ENCODE measurements at regions not wholly inside any gene's neighbourhood (a gene's known extent, or its start where the extent isn't known, plus 50 kb on each side); places are given as distances from the start of the nearest gene placed in this dataset.

DNA sequence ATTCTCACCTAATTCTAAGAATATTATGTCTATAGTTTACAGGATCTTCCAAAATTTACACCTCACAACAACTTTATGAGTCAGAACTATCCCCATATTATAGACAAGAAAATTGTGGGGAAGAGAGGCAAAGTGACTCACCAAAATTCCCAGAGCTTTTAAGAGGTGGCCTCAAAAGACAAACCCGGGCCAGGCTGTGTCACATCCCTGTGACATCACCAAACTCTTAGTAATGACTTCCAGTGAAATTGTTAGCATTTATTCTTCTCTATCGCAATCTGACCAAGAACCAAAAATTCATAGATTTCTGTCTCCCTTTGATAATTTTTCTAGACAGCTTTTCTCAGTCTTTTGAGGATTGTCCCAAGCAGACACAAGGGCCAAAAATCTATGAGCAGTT lies 134.3 kb downstream of the SNX19 start:
- Histone ChIP-seq H3K9me3 (ENCODE audit: low read length) (no peaks in the 10 kb centered on the region), H3K4me3 (ENCODE audit: low read length) (no peak overlapping the region), H3K27me3 (ENCODE audit: insufficient read depth, low read length, poor library complexity, severe bottlenecking) (no peaks in the 10 kb centered on the region), H3K4me1 (ENCODE audit: insufficient read depth, low read length) (no peaks in the 10 kb centered on the region), H3K27ac (ENCODE audit: low read depth, low read length) (no peak overlapping the region), H3K36me3 (ENCODE audit: insufficient read depth, low read length) (no peaks in the 10 kb centered on the region)
- H3K36me3 Mint-ChIP-seq = no peaks in the 10 kb centered on the region
- peaks cover 0 to 1% (median 0%) of the 10 kb centered on the region in 5 donors for H3K9me3 Mint-ChIP-seq
- no peak overlapping the region for H3K4me3 Mint-ChIP-seq
- ChIA-PET POLR2A (no interaction called here), CTCF (no interaction called here)
- no peak overlapping the region for H3K27ac Mint-ChIP-seq
- H3K4me1 Mint-ChIP-seq = no peaks in the 10 kb centered on the region
- DNase-seq = no peak
- H3K27me3 Mint-ChIP-seq = peaks cover 4 to 8% of the 10 kb centered on the region in 2 donors

- Histone ChIP-seq H3K9me3 (ENCODE audit: low read length) (no peaks in the 10 kb centered on the region), H3K4me1 (ENCODE audit: insufficient read depth, low read length) (no peaks in the 10 kb centered on the region), H3K36me3 (ENCODE audit: insufficient read depth, low read length) (no peaks in the 10 kb centered on the region), H3K27ac (ENCODE audit: low read depth, low read length) (no peak overlapping the region), H3K4me3 (ENCODE audit: low read length) (no peak overlapping the region), H3K27me3 (ENCODE audit: insufficient read depth, low read length, poor library complexity, severe bottlenecking) (no peaks in the 10 kb centered on the region)
- H3K36me3 Mint-ChIP-seq = no peaks in the 10 kb centered on the region
- H3K4me3 Mint-ChIP-seq = no peak overlapping the region
- peaks cover 4 to 6% of the 10 kb centered on the region in 2 donors for H3K27me3 Mint-ChIP-seq
- no peak overlapping the region for H3K27ac Mint-ChIP-seq
- ChIA-PET CTCF (interaction anchor here (0.7 kb wide), 1 partner anchor 62 kb away, joined by 3 read pairs; no protein-coding TSS in a partner anchor), POLR2A (no interaction called here)
- peaks cover 0 to 1% (median 0%) of the 10 kb centered on the region in 5 donors for H3K9me3 Mint-ChIP-seq
- no peak for DNase-seq
- no peaks in the 10 kb centered on the region for H3K4me1 Mint-ChIP-seq
Measured at GRCh38 chr11:130782361-130783222, 133.7 kb downstream of the SNX19 start.

- Histone ChIP-seq H3K27me3 (ENCODE audit: insufficient read depth, low read length, poor library complexity, severe bottlenecking) (no peaks in the 10 kb centered on the region), H3K9me3 (ENCODE audit: low read length) (no peaks in the 10 kb centered on the region), H3K36me3 (ENCODE audit: insufficient read depth, low read length) (no peaks in the 10 kb centered on the region), H3K4me1 (ENCODE audit: insufficient read depth, low read length) (no peaks in the 10 kb centered on the region), H3K4me3 (ENCODE audit: low read length) (no peak overlapping the region), H3K27ac (ENCODE audit: low read depth, low read length) (no peak overlapping the region)
- H3K36me3 Mint-ChIP-seq = no peaks in the 10 kb centered on the region
- DNase-seq = no peak
- ChIA-PET POLR2A (no interaction called here), CTCF (interaction anchor here (0.7 kb wide), 1 partner anchor 63 kb away, joined by 3 read pairs; no protein-coding TSS in a partner anchor)
- no peak overlapping the region for H3K4me3 Mint-ChIP-seq
- H3K9me3 Mint-ChIP-seq = peaks cover 0 to 1% (median 0%) of the 10 kb centered on the region in 5 donors
- H3K27me3 Mint-ChIP-seq = peaks cover 6 to 10% of the 10 kb centered on the region in 2 donors
- no peaks in the 10 kb centered on the region for H3K4me1 Mint-ChIP-seq
- no peak overlapping the region for H3K27ac Mint-ChIP-seq
Measured at GRCh38 chr11:130783323-130783722, 133.0 kb downstream of the SNX19 start.

DNA sequence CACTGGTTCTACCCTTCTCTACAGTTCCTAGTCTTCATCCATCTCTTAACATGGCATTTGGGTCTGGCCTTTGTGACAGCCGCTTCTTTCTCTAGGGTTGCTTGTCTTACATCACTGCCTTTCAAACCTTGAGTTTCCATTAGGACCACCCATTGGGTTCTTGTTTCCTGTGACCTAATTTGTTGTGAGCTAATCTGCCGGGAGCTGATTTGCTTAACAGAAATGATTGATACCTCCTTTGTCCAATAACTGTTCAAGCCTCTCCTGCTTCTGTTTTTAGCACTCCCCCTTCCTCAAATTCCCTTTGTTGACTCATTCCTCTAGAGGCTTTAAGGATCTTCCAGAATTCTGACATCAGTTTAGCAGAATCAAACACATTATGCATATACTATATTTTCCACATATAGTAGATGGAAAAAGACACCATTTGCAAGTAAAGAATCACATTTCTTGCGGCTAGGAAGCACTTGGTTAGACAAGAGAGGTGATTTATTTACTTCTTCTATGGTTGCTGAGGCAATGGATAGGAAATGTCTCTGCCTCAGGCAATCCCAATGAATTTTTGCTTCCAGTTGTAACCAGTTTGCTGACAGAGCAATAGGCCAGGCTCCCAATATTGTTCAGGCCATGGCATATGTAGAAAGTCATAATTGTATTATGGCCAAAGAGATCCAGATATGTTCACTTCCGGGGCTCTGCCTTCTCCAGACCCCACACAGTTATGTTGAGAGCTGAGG lies 130.7 kb downstream of the SNX19 start:
- peaks cover 7 to 19% of the 10 kb centered on the region in 2 donors for H3K27me3 Mint-ChIP-seq
- no peak overlapping the region for H3K4me3 Mint-ChIP-seq
- Histone ChIP-seq H3K27me3 (ENCODE audit: insufficient read depth, low read length, poor library complexity, severe bottlenecking) (no peaks in the 10 kb centered on the region), H3K27ac (ENCODE audit: low read depth, low read length) (no peak overlapping the region), H3K9me3 (ENCODE audit: low read length) (no peaks in the 10 kb centered on the region), H3K36me3 (ENCODE audit: insufficient read depth, low read length) (no peaks in the 10 kb centered on the region), H3K4me3 (ENCODE audit: low read length) (no peak overlapping the region), H3K4me1 (ENCODE audit: insufficient read depth, low read length) (no peaks in the 10 kb centered on the region)
- no peak overlapping the region for H3K27ac Mint-ChIP-seq
- ChIA-PET CTCF (interaction anchor here (1.0 kb wide), 1 partner anchor 18 kb away, joined by 3 read pairs; no protein-coding TSS in a partner anchor), POLR2A (no interaction called here)
- DNase-seq = no peak
- H3K9me3 Mint-ChIP-seq = peaks cover 0 to 9% (median 5%) of the 10 kb centered on the region in 5 donors
- no peaks in the 10 kb centered on the region for H3K4me1 Mint-ChIP-seq
- peaks cover 0 to 2% (median 0%) of the 10 kb centered on the region in 3 donors for H3K36me3 Mint-ChIP-seq

GRCh38 chr11:130786586-130786985 lies 129.7 kb downstream of the SNX19 start:
- no peaks in the 10 kb centered on the region for H3K27me3 ChIP-seq (ENCODE audit: insufficient read depth, low read length, poor library complexity, severe bottlenecking)
- H3K36me3 Mint-ChIP-seq = peaks cover 0 to 8% (median 0%) of the 10 kb centered on the region in 3 donors
- POLR2A ChIA-PET = no interaction called here
- H3K4me3 Mint-ChIP-seq = no peak overlapping the region
- H3K9me3 ChIP-seq (ENCODE audit: low read length) = no peaks in the 10 kb centered on the region
- no peak overlapping the region for H3K4me3 ChIP-seq (ENCODE audit: low read length)
- H3K27me3 Mint-ChIP-seq = peaks cover 7 to 28% of the 10 kb centered on the region in 2 donors
- no peaks in the 10 kb centered on the region for H3K4me1 Mint-ChIP-seq
- CTCF ChIA-PET = interaction anchor here (1.0 kb wide), 1 partner anchor 17 kb away, joined by 3 read pairs; no protein-coding TSS in a partner anchor
- DNase-seq = no peak
- no peaks in the 10 kb centered on the region for H3K36me3 ChIP-seq (ENCODE audit: insufficient read depth, low read length)
- H3K27ac ChIP-seq (ENCODE audit: low read depth, low read length) = no peak overlapping the region
- no peak overlapping the region for H3K27ac Mint-ChIP-seq
- no peaks in the 10 kb centered on the region for H3K4me1 ChIP-seq (ENCODE audit: insufficient read depth, low read length)
- H3K9me3 Mint-ChIP-seq = peaks cover 8 to 19% (median 12%) of the 10 kb centered on the region in 5 donors

- H3K4me1 Mint-ChIP-seq = no peaks in the 10 kb centered on the region
Measured at GRCh38 chr11:130787092-130787616, 129.1 kb downstream of the SNX19 start.

DNA sequence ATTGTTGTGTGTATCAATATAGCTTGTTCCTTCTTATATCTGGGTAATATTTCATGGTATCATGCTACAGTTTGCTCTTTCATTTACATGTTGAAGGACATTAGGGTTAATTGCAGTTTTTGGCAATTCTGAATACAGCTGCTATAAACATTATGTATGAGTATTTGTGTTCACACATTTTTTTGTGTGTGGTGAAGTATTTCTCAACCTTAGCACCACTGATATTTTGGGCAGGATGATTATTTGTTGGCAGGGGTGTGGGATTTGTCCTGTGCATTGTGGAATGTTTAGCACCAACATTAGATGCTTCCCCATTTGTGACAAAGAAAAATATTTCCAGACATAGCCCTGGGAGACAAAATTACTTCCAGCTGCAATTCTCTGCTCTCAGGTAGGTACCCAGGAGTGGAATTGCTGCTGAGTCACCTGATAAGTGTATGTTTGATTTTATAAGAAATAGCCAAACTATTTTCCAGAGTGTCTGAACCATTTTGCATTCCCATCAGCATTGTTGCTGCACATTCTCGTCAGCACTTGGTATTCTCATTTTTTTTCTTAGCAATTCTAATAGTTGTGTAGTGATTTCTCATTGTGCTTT lies 128.2 kb downstream of the SNX19 start:
- Mint-ChIP-seq H3K27ac (no peak overlapping the region), H3K36me3 (peaks cover 0 to 8% (median 0%) of the 10 kb centered on the region in 3 donors), H3K4me3 (no peak overlapping the region), H3K9me3 (peaks cover 8 to 26% (median 12%) of the 10 kb centered on the region in 5 donors), H3K4me1 (no peaks in the 10 kb centered on the region), H3K27me3 (peaks cover 3 to 35% of the 10 kb centered on the region in 2 donors)
- POLR2A ChIA-PET = no interaction called here
- Histone ChIP-seq H3K27ac (ENCODE audit: low read depth, low read length) (no peak overlapping the region), H3K9me3 (ENCODE audit: low read length) (no peaks in the 10 kb centered on the region), H3K36me3 (ENCODE audit: insufficient read depth, low read length) (no peaks in the 10 kb centered on the region), H3K4me1 (ENCODE audit: insufficient read depth, low read length) (no peaks in the 10 kb centered on the region), H3K4me3 (ENCODE audit: low read length) (no peak overlapping the region), H3K27me3 (ENCODE audit: insufficient read depth, low read length, poor library complexity, severe bottlenecking) (no peaks in the 10 kb centered on the region)
- DNase-seq = no peak
- CTCF ChIA-PET = no interaction called here

More at GRCh38 chr11:130787092-130787616, 129.1 kb downstream of the SNX19 start:
- Mint-ChIP-seq H3K27ac (no peak overlapping the region), H3K36me3 (peaks cover 0 to 8% (median 0%) of the 10 kb centered on the region in 3 donors), H3K4me3 (no peak overlapping the region), H3K27me3 (peaks cover 7 to 28% of the 10 kb centered on the region in 2 donors), H3K9me3 (peaks cover 8 to 19% (median 12%) of the 10 kb centered on the region in 5 donors)
- H3K4me1 ChIP-seq (ENCODE audit: insufficient read depth, low read length) = no peaks in the 10 kb centered on the region
- POLR2A ChIA-PET = no interaction called here
- no peaks in the 10 kb centered on the region for H3K9me3 ChIP-seq (ENCODE audit: low read length)
- no peaks in the 10 kb centered on the region for H3K36me3 ChIP-seq (ENCODE audit: insufficient read depth, low read length)
- no peak for DNase-seq
- H3K4me3 ChIP-seq (ENCODE audit: low read length) = no peak overlapping the region
- no peaks in the 10 kb centered on the region for H3K27me3 ChIP-seq (ENCODE audit: insufficient read depth, low read length, poor library complexity, severe bottlenecking)
- CTCF ChIA-PET = no interaction called here
- H3K27ac ChIP-seq (ENCODE audit: low read depth, low read length) = no peak overlapping the region

All from CD8-positive, alpha-beta memory T cell (primary cell).